ENCODE measurements at regions not wholly inside any gene's neighbourhood (a gene's known extent, or its start where the extent isn't known, plus 50 kb on each side); places are given as distances from the start of the nearest gene placed in this dataset.

- Mint-ChIP-seq H3K27me3 (no peaks in the 10 kb centered on the region), H3K36me3 (ENCODE audit: low read depth) (no peaks in the 10 kb centered on the region), H3K4me3 (no peak overlapping the region), H3K4me1 (no peaks in the 10 kb centered on the region), H3K27ac (no peak overlapping the region)
- ATAC-seq = no peak
- no peaks in the 10 kb centered on the region for H3K9me3 ChIP-seq (ENCODE audit: control insufficient read depth, low read length, poor library complexity, severe bottlenecking)
- DNase-seq = no peak
These were observed 146.6 kb upstream of the ADGRL2 start for GRCh38 chr1:81654147-81654546.

DNA sequence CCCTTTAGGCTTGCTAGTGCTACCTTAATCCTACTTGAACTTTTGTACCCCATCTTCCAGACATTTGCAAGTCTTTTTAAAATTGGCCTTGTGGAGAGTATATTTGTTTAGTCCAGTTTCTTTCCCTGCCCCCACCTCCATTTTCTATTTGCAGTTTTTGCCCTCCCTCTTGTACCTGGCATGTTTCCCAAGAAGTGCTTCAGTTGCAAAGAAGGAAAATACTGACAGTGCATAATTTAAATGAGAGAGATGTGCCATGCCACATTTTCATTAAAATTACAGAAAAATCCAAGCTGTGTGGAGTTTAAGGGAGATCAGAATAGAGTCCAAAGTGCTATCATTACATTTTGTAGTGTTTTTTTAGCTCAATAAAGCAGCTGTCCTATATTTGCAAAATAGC, 150.0 kb upstream of the ADGRL2 start:
- no peak overlapping the region for H3K27ac Mint-ChIP-seq
- ATAC-seq = no peak
- no peak for DNase-seq
- no peaks in the 10 kb centered on the region for H3K36me3 Mint-ChIP-seq (ENCODE audit: low read depth)
- no peaks in the 10 kb centered on the region for H3K9me3 ChIP-seq (ENCODE audit: control insufficient read depth, low read length, poor library complexity, severe bottlenecking)
- H3K27me3 Mint-ChIP-seq = no peaks in the 10 kb centered on the region
- no peak overlapping the region for H3K4me3 Mint-ChIP-seq
- H3K4me1 Mint-ChIP-seq = no peaks in the 10 kb centered on the region

DNA sequence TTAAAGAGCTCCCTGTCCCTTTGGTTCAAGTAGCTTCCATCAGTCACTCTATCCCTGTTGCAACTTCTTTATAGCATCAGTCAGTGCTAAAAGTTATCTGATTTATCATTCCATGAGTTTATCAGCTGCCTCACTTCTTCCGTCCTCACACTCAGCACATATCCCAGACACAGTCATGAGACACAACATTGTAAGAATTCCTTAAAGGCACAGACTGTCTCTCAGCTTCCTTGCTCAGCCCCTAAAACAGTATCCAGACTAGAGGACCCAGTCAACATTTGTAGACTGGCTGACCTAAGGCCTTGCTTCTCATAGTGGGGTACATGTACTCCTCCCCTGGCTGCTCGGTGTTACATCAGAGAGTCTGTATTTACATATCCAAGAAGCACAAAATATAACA, 164.9 kb upstream of the ADGRL2 start:
- Mint-ChIP-seq H3K36me3 (ENCODE audit: low read depth) (no peaks in the 10 kb centered on the region), H3K27me3 (no peaks in the 10 kb centered on the region), H3K4me1 (no peaks in the 10 kb centered on the region), H3K4me3 (no peak overlapping the region), H3K27ac (no peak overlapping the region)
- no peak for ATAC-seq
- no peaks in the 10 kb centered on the region for H3K9me3 ChIP-seq (ENCODE audit: control insufficient read depth, low read length, poor library complexity, severe bottlenecking)
- no peak for DNase-seq

DNA sequence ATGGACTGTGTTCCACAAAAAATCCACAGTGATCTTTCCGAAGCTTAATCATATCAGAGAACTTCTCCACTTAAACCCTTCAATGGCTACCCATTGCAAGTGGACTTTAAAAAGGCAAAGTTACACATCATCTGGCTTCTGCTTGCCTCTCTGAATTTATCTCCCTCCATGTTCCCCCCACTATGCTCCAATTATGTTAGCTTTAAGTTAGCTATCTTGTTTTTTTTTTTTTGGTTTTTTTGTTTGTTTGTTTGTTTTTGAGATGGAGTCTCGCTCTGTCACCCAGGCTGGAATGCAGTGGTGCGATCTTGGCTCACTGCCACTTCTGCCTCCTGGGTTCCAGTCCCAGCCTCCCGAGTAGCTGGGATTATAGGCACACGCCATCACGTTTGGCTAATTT, 166.4 kb upstream of the ADGRL2 start:
- Mint-ChIP-seq H3K4me3 (no peak overlapping the region), H3K36me3 (ENCODE audit: low read depth) (no peaks in the 10 kb centered on the region)
- no peak for DNase-seq

DNA sequence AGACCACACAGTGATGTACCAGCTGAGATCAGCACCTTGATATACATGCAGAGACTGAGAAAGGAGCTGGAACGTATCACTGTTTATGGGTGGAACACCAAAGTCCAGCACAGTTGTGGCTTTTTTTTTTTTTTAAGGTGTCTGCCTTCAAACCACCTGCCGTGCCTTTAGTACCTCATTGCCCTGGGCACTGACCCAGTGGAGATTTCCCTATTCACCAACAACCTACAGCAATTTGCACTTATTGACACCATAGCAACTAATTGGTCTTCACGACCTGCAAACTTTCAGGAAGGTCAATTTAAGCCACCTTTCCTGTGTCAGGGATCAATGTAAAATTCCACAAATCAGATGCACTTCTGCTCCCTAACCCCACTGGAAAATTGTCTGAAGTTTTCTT, 181.6 kb upstream of the ADGRL2 start:
- H3K27me3 Mint-ChIP-seq = no peaks in the 10 kb centered on the region
- H3K4me3 Mint-ChIP-seq = no peak overlapping the region
- no peak overlapping the region for H3K27ac Mint-ChIP-seq
- H3K36me3 Mint-ChIP-seq (ENCODE audit: low read depth) = no peaks in the 10 kb centered on the region
- ATAC-seq (no peak), DNase-seq (no peak)
- no peaks in the 10 kb centered on the region for H3K9me3 ChIP-seq (ENCODE audit: control insufficient read depth, low read length, poor library complexity, severe bottlenecking)
- no peaks in the 10 kb centered on the region for H3K4me1 Mint-ChIP-seq

More for the DNA sequence above, 166.4 kb upstream of the ADGRL2 start:
- ATAC-seq = no peak
- Mint-ChIP-seq H3K27me3 (no peaks in the 10 kb centered on the region), H3K4me1 (no peaks in the 10 kb centered on the region), H3K27ac (no peak overlapping the region)
- H3K9me3 ChIP-seq (ENCODE audit: control insufficient read depth, low read length, poor library complexity, severe bottlenecking) = no peaks in the 10 kb centered on the region

DNA sequence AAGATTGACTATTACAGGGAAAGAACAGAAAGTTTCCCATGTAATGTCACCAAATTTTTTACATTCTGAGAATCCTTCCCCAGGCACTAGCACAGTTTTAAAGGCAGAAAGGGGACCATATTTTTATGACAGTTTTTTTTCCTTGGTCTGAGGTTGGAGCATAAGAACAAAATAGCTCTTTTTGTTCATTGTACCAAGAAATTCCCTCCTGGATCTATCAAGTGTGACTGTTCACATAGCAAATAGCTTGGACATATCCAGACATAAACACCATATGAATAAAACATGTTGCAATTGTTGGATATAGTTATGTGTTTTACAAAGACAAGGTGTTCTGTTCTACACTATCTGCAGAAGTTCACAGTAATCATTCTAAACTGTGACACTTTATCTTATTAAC, 182.4 kb upstream of the ADGRL2 start:
- ATAC-seq = no peak
- no peak overlapping the region for H3K4me3 Mint-ChIP-seq

GRCh38 chr1:81617308-81617967, 183.3 kb upstream of the ADGRL2 start:
- H3K4me1 Mint-ChIP-seq = no peaks in the 10 kb centered on the region
- H3K27ac Mint-ChIP-seq = no peak overlapping the region

More for the DNA sequence above, 182.4 kb upstream of the ADGRL2 start:
- H3K4me1 Mint-ChIP-seq = no peaks in the 10 kb centered on the region
- no peak overlapping the region for H3K27ac Mint-ChIP-seq
- H3K9me3 ChIP-seq (ENCODE audit: control insufficient read depth, low read length, poor library complexity, severe bottlenecking) = no peaks in the 10 kb centered on the region
- no peaks in the 10 kb centered on the region for H3K36me3 Mint-ChIP-seq (ENCODE audit: low read depth)
- H3K27me3 Mint-ChIP-seq = no peaks in the 10 kb centered on the region
- no peak for DNase-seq

GRCh38 chr1:81613803-81614202, 186.9 kb upstream of the ADGRL2 start:
- no peak overlapping the region for H3K27ac Mint-ChIP-seq
- H3K36me3 Mint-ChIP-seq (ENCODE audit: low read depth) = no peaks in the 10 kb centered on the region
- no peaks in the 10 kb centered on the region for H3K4me1 Mint-ChIP-seq
- no peak overlapping the region for H3K4me3 Mint-ChIP-seq
- no peaks in the 10 kb centered on the region for H3K27me3 Mint-ChIP-seq
- ATAC-seq = no peak
- DNase-seq = no peak
- no peaks in the 10 kb centered on the region for H3K9me3 ChIP-seq (ENCODE audit: control insufficient read depth, low read length, poor library complexity, severe bottlenecking)

More at GRCh38 chr1:81617308-81617967, 183.3 kb upstream of the ADGRL2 start:
- ATAC-seq (no peak), DNase-seq (no peak)
- no peaks in the 10 kb centered on the region for H3K9me3 ChIP-seq (ENCODE audit: control insufficient read depth, low read length, poor library complexity, severe bottlenecking)
- H3K4me3 Mint-ChIP-seq = no peak overlapping the region
- H3K27me3 Mint-ChIP-seq = no peaks in the 10 kb centered on the region
- H3K36me3 Mint-ChIP-seq (ENCODE audit: low read depth) = no peaks in the 10 kb centered on the region

DNA sequence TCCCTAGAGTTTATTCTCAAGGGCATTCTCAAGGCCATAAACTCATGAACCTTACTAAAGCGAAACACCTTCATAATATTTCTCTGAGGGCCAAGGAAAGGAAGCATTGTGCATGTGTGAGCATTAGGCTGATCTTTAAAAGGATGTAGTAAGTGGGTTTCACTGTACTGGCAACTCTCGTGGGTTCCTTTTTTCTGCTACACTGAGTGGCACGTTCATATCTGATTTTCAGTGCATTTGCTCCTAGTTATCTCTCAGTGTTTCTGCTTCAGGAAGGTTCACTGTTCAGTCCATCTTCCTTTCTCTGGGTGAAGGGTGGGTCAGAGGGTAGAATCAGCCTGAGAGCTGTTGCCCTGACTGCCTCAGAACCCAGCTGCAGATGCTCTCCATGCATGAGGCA, 192.8 kb upstream of the ADGRL2 start:
- H3K4me3 Mint-ChIP-seq = no peak overlapping the region
- no peaks in the 10 kb centered on the region for H3K27me3 Mint-ChIP-seq
- H3K27ac Mint-ChIP-seq = no peak overlapping the region
- no peaks in the 10 kb centered on the region for H3K4me1 Mint-ChIP-seq
- ATAC-seq (no peak), DNase-seq (no peak)
- no peaks in the 10 kb centered on the region for H3K36me3 Mint-ChIP-seq (ENCODE audit: low read depth)
- H3K9me3 ChIP-seq (ENCODE audit: control insufficient read depth, low read length, poor library complexity, severe bottlenecking) = no peaks in the 10 kb centered on the region

- H3K9me3 ChIP-seq (ENCODE audit: control insufficient read depth, low read length, poor library complexity, severe bottlenecking) = no peaks in the 10 kb centered on the region
- no peak for DNase-seq
- Mint-ChIP-seq H3K4me3 (no peak overlapping the region), H3K27ac (no peak overlapping the region), H3K27me3 (no peaks in the 10 kb centered on the region), H3K36me3 (ENCODE audit: low read depth) (no peaks in the 10 kb centered on the region), H3K4me1 (no peaks in the 10 kb centered on the region)
- no peak for ATAC-seq
These were observed 193.6 kb upstream of the ADGRL2 start for GRCh38 chr1:81607086-81607485.

DNA sequence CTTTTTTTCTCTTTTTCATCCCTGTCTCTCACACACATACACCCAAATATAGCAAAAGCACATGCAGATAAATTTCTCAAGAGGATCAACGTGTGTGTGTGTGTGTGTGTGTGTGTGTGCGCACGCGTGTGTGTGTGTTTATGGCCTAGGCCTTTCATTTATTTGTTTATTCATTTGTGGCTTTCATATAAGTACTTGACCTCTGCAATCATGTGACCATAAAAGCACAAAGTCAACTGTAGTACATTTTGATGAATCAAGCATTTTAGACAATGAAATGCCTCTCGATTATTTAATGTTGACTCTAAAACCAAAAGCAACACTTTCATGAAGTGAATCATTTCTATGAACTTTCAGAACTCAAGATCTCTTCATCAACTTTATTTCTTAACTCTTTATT, 194.1 kb upstream of the ADGRL2 start:
- no peaks in the 10 kb centered on the region for H3K9me3 ChIP-seq (ENCODE audit: control insufficient read depth, low read length, poor library complexity, severe bottlenecking)
- DNase-seq (no peak), ATAC-seq (no peak)
- H3K27me3 Mint-ChIP-seq = no peaks in the 10 kb centered on the region
- no peak overlapping the region for H3K27ac Mint-ChIP-seq
- no peaks in the 10 kb centered on the region for H3K4me1 Mint-ChIP-seq
- H3K36me3 Mint-ChIP-seq (ENCODE audit: low read depth) = no peaks in the 10 kb centered on the region
- no peak overlapping the region for H3K4me3 Mint-ChIP-seq

- no peaks in the 10 kb centered on the region for H3K9me3 ChIP-seq (ENCODE audit: control insufficient read depth, low read length, poor library complexity, severe bottlenecking)
- Mint-ChIP-seq H3K36me3 (ENCODE audit: low read depth) (no peaks in the 10 kb centered on the region), H3K4me3 (no peak overlapping the region), H3K4me1 (no peaks in the 10 kb centered on the region), H3K27ac (no peak overlapping the region), H3K27me3 (no peaks in the 10 kb centered on the region)
- DNase-seq (no peak), ATAC-seq (no peak)
These were observed 195.7 kb upstream of the ADGRL2 start for GRCh38 chr1:81605023-81605422.

DNA sequence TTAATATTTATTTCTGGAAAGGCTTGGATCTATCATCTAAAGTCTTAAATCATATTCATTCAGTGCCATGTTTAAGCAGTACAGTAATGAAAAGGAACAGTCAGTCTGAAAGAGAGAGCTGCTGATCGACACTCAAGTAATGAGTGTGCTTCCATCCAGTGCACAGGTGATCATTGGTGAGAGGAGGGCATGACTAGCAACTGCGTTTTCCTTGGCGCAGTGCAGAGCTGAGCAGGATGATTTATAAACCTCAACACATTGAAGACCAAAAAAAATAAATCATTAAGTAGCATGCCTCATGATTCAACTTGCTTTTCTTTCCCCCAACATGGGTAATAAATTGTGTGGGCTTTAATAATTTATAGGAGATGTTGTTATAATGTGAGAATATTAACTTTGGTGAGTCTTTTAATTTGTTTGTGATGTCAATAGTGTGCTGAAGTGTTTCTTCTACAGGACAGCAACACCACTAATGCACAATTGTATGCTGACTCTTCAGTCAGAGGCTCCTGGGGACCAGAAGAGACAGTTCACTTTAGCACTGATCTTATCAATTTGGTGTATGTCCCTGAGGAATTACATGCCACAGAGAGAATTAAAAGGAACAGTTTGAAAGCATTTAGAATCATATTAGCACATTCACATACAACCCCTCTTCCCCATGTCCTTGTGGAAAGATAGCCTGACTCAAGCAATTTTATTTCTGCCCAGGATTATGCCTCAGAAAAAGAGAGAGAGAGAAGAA, 199.7 kb upstream of the ADGRL2 start:
- Mint-ChIP-seq H3K4me1 (no peaks in the 10 kb centered on the region), H3K27ac (no peak overlapping the region), H3K36me3 (ENCODE audit: low read depth) (no peaks in the 10 kb centered on the region), H3K27me3 (no peaks in the 10 kb centered on the region), H3K4me3 (no peak overlapping the region)
- DNase-seq = no peak
- H3K9me3 ChIP-seq (ENCODE audit: control insufficient read depth, low read length, poor library complexity, severe bottlenecking) = no peaks in the 10 kb centered on the region
- no peak for ATAC-seq

- no peaks in the 10 kb centered on the region for H3K9me3 ChIP-seq (ENCODE audit: control insufficient read depth, low read length, poor library complexity, severe bottlenecking)
- DNase-seq (no peak), ATAC-seq (no peak)
- Mint-ChIP-seq H3K4me1 (no peaks in the 10 kb centered on the region), H3K27me3 (no peaks in the 10 kb centered on the region), H3K27ac (no peak overlapping the region), H3K4me3 (no peak overlapping the region), H3K36me3 (ENCODE audit: low read depth) (no peaks in the 10 kb centered on the region)
These were observed 200.4 kb upstream of the ADGRL2 start for GRCh38 chr1:81600363-81600762.
